HFF-Myc (cell line): ENCODE measurements at regions not wholly inside any gene's neighbourhood (a gene's known extent, or its start where the extent isn't known, plus 50 kb on each side); places are given as distances from the start of the nearest gene placed in this dataset.

Source experiments
- DNase-seq: peaks from one replicate; pipeline ENCODE4 v3.0.0-alpha.2; 2011; ENCODE audit warnings: low read depth; ENCODE audit errors: extremely low read depth
- H3K4me3 ChIP-seq: replicated peaks from 2 replicates; pipeline ENCODE4 v1.5.1; 2011; ENCODE audit warnings: low read depth, mild to moderate bottlenecking, control low read depth, low read length
- CTCF ChIP-seq: IDR thresholded peaks from 2 replicates; pipeline ENCODE4 v1.5.1; 2012; ENCODE audit warnings: mild to moderate bottlenecking, low read depth, low read length, control low read depth; ENCODE audit errors: missing control alignments

GRCh38 chr3:72282918-72283317, 498.0 kb upstream of the PROK2 start:
- no peak for TF ChIP-seq CTCF

GRCh38 chr3:72281551-72281950, 496.6 kb upstream of the PROK2 start:
- no peak for TF ChIP-seq CTCF
- no peak for DNase-seq
- no peak overlapping the region for H3K4me3 ChIP-seq

More at GRCh38 chr3:72282918-72283317, 498.0 kb upstream of the PROK2 start:
- no peak overlapping the region for H3K4me3 ChIP-seq
- DNase-seq: no peak

GRCh38 chr3:72280876-72281275, 495.9 kb upstream of the PROK2 start:
- H3K4me3 ChIP-seq: no peak overlapping the region
- no peak for DNase-seq
- no peak for TF ChIP-seq CTCF

GRCh38 chr3:72279631-72280041, 494.7 kb upstream of the PROK2 start:
- no peak overlapping the region for H3K4me3 ChIP-seq
- TF ChIP-seq CTCF: no peak
- no peak for DNase-seq

GRCh38 chr3:72279068-72279604, 494.2 kb upstream of the PROK2 start:
- no peak for DNase-seq
- no peak for TF ChIP-seq CTCF
- H3K4me3 ChIP-seq: no peak overlapping the region

GRCh38 chr3:72278349-72279067, 493.6 kb upstream of the PROK2 start:
- no peak for DNase-seq
- TF ChIP-seq CTCF: no peak
- H3K4me3 ChIP-seq: no peak overlapping the region
